Glutamatergic neuron (in vitro differentiated cells): ENCODE measurements at regions not wholly inside any gene's neighbourhood (a gene's known extent, or its start where the extent isn't known, plus 50 kb on each side); places are given as distances from the start of the nearest gene placed in this dataset.

Source experiments
- DNase-seq: peaks from one replicate; pipeline ENCODE4 v3.0.0; 2022
- H3K27ac Mint-ChIP-seq: one replicate; pipeline ENCODE4 v1.8.0; 2020; ENCODE audit warnings: mild to moderate bottlenecking, mixed read lengths, inconsistent platforms; ENCODE audit not compliant: unreplicated experiment
- H3K27me3 Mint-ChIP-seq: one replicate; pipeline ENCODE4 v1.8.0; 2020; ENCODE audit warnings: mild to moderate bottlenecking, moderate library complexity, mixed read lengths, inconsistent platforms; ENCODE audit not compliant: unreplicated experiment
- H3K36me3 Mint-ChIP-seq: one replicate; pipeline ENCODE4 v1.8.0; 2020; ENCODE audit warnings: mild to moderate bottlenecking, mixed read lengths, inconsistent platforms; ENCODE audit not compliant: unreplicated experiment
- H3K4me1 Mint-ChIP-seq: one replicate; pipeline ENCODE4 v1.8.0; 2020; ENCODE audit warnings: mild to moderate bottlenecking, low read depth, mixed read lengths, inconsistent platforms; ENCODE audit not compliant: unreplicated experiment
- H3K4me3 Mint-ChIP-seq: one replicate; pipeline ENCODE4 v1.8.0; 2020; ENCODE audit warnings: mild to moderate bottlenecking, mixed read lengths, inconsistent platforms; ENCODE audit not compliant: unreplicated experiment
- H3K9me3 Mint-ChIP-seq: one replicate; pipeline ENCODE4 v1.8.0; 2020; ENCODE audit warnings: mild to moderate bottlenecking, moderate library complexity, mixed read lengths, inconsistent platforms; ENCODE audit not compliant: unreplicated experiment
- CTCF ChIP-seq: fragments of 200-600 bp; sonication (generic); IDR thresholded peaks from one replicate; pipeline ENCODE4 v1.5.0; 2021; ENCODE audit not compliant: partially characterized antibody, unreplicated experiment

- Mint-ChIP-seq H3K4me3 (no peak overlapping the region), H3K27me3 (peaks cover 7% of the 10 kb centered on the region), H3K9me3 (peaks cover 34% of the 10 kb centered on the region), H3K4me1 (no peaks in the 10 kb centered on the region), H3K36me3 (peaks cover 17% of the 10 kb centered on the region), H3K27ac (no peak overlapping the region)
- no peak for DNase-seq
- TF ChIP-seq CTCF: no peak
Observed at GRCh38 chr22:47565607-47566006, 803.2 kb downstream of the TBC1D22A start.

GRCh38 chr22:47564651-47565434 lies 802.4 kb downstream of the TBC1D22A start:
- Mint-ChIP-seq H3K4me1 (no peaks in the 10 kb centered on the region), H3K36me3 (peaks cover 17% of the 10 kb centered on the region), H3K27ac (no peak overlapping the region), H3K4me3 (no peak overlapping the region), H3K27me3 (peaks cover 7% of the 10 kb centered on the region), H3K9me3 (peaks cover 31% of the 10 kb centered on the region)
- DNase-seq: no peak
- no peak for TF ChIP-seq CTCF

GRCh38 chr22:47564158-47564450 lies 801.7 kb downstream of the TBC1D22A start:
- no peak for DNase-seq
- peaks cover 23% of the 10 kb centered on the region for H3K9me3 Mint-ChIP-seq
- no peaks in the 10 kb centered on the region for H3K4me1 Mint-ChIP-seq
- no peak overlapping the region for H3K4me3 Mint-ChIP-seq
- H3K36me3 Mint-ChIP-seq: peaks cover 17% of the 10 kb centered on the region
- peaks cover 5% of the 10 kb centered on the region for H3K27me3 Mint-ChIP-seq
- TF ChIP-seq CTCF: no peak
- H3K27ac Mint-ChIP-seq: no peak overlapping the region

- H3K27me3 Mint-ChIP-seq: peaks cover 5% of the 10 kb centered on the region
- no peak overlapping the region for H3K4me3 Mint-ChIP-seq
- no peaks in the 10 kb centered on the region for H3K4me1 Mint-ChIP-seq
- peaks cover 17% of the 10 kb centered on the region for H3K36me3 Mint-ChIP-seq
- no peak for DNase-seq
- TF ChIP-seq CTCF: no peak
- peaks cover 22% of the 10 kb centered on the region for H3K9me3 Mint-ChIP-seq
- H3K27ac Mint-ChIP-seq: no peak overlapping the region
Observed at GRCh38 chr22:47563406-47564157, 801.1 kb downstream of the TBC1D22A start.

GRCh38 chr22:47561766-47562165 lies 799.3 kb downstream of the TBC1D22A start:
- Mint-ChIP-seq H3K27ac (no peak overlapping the region), H3K4me3 (no peak overlapping the region), H3K36me3 (peaks cover 14% of the 10 kb centered on the region), H3K9me3 (peaks cover 26% of the 10 kb centered on the region), H3K27me3 (peaks cover 10% of the 10 kb centered on the region), H3K4me1 (no peaks in the 10 kb centered on the region)
- no peak for DNase-seq
- no peak for TF ChIP-seq CTCF
